ENCODE measurements at regions not wholly inside any gene's neighbourhood (a gene's known extent, or its start where the extent isn't known, plus 50 kb on each side); places are given as distances from the start of the nearest gene placed in this dataset.

DNA sequence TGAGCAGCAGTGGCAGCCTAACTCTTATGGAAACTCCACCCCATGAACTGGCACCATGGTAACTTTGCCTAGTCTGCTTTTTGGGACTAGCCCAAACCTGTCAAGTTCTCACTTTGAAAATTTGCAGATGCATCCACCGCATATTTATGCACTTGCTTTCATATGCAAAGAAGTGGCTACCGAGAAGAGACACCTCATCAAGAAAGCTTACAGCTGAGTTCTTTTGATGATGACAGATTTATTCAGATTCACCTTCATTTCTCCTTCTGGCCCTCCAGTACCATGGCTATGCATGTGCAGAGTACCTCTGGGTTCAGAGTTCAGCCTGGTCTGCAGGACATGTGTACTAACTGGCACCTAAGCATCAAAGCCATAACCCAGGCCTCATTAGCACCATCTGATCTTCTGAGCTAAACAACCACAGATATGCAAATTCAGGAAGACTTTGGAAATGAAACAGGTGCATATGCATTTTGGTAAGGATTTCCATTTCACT lies 154.3 kb upstream of the TENT5A start:
- no peak for TF ChIP-seq POLR2A (IDR thresholded peaks at IDR 0.05)
- TF ChIP-seq, protein P1, sequence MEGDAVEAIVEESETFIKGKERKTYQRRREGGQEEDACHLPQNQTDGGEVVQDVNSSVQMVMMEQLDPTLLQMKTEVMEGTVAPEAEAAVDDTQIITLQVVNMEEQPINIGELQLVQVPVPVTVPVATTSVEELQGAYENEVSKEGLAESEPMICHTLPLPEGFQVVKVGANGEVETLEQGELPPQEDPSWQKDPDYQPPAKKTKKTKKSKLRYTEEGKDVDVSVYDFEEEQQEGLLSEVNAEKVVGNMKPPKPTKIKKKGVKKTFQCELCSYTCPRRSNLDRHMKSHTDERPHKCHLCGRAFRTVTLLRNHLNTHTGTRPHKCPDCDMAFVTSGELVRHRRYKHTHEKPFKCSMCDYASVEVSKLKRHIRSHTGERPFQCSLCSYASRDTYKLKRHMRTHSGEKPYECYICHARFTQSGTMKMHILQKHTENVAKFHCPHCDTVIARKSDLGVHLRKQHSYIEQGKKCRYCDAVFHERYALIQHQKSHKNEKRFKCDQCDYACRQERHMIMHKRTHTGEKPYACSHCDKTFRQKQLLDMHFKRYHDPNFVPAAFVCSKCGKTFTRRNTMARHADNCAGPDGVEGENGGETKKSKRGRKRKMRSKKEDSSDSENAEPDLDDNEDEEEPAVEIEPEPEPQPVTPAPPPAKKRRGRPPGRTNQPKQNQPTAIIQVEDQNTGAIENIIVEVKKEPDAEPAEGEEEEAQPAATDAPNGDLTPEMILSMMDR (IDR thresholded peaks at IDR 0.05), result no peak
